ENCODE measurements at regions not wholly inside any gene's neighbourhood (a gene's known extent, or its start where the extent isn't known, plus 50 kb on each side); places are given as distances from the start of the nearest gene placed in this dataset.

GRCh38 chr6:169831450-169832246 is 80.2 kb downstream of the ERMARD start:
- Histone ChIP-seq H4K20me1 (ENCODE audit: low read depth, low read length) (no peaks in the 10 kb centered on the region), H3K9me3 (ENCODE audit: insufficient read depth, low read length) (no peaks in the 10 kb centered on the region), H3K27ac (ENCODE audit: low read depth, low read length) (no peak overlapping the region), H3K27me3 (ENCODE audit: low read length) (no peaks in the 10 kb centered on the region), H3K79me2 (ENCODE audit: insufficient read depth, low read length) (no peaks in the 10 kb centered on the region), H3K4me2 (ENCODE audit: low read depth, low read length, poor library complexity, severe bottlenecking) (no peak overlapping the region), H2AFZ (ENCODE audit: low read depth, low read length, severe bottlenecking) (no peak overlapping the region), H3K9me2 (replicated peaks; ENCODE audit: insufficient read depth, low read length) (no peaks in the 10 kb centered on the region), H3F3A (ENCODE audit: insufficient read depth) (no peaks in the 10 kb centered on the region), H3K9ac (ENCODE audit: low read length) (no peak overlapping the region), H3K36me3 (ENCODE audit: low read length) (no peaks in the 10 kb centered on the region), H3K4me3 (ENCODE audit: insufficient read depth, low read length, poor library complexity, severe bottlenecking) (no peak overlapping the region)
- TF ChIP-seq EZH2phosphoT487 (conservative IDR thresholded peaks at IDR 0.05; ENCODE audit: low read length) (no peak), CTCF (IDR thresholded peaks at IDR 0.05; ENCODE audit: insufficient read depth, low read length, poor library complexity, severe bottlenecking) (peak; percentile 81)

Measured in SU-DHL-6 (cell line).